GM19351 (cell line): ENCODE measurements at regions not wholly inside any gene's neighbourhood (a gene's known extent, or its start where the extent isn't known, plus 50 kb on each side); places are given as distances from the start of the nearest gene placed in this dataset.

ENCODE experiments used
- ATAC-seq: cut with Tn5 transposase; IDR thresholded peaks from one replicate; pipeline ENCODE4 v1.9.1; 2021; ENCODE audit warnings: mild to moderate bottlenecking, moderate library complexity; ENCODE audit not compliant: unreplicated experiment

GRCh38 chr4:104942990-104943743, 203.5 kb upstream of the TET2 start:
- ATAC-seq, result peak; percentile 59

GRCh38 chr4:104944596-104944995, 202.1 kb upstream of the TET2 start:
- no peak for ATAC-seq

GRCh38 chr4:104964410-104965175, 182.1 kb upstream of the TET2 start:
- peak; percentile 34 for ATAC-seq

- ATAC-seq, result peak; percentile 94
Observed at GRCh38 chr4:104966349-104967033, 180.2 kb upstream of the TET2 start.

- ATAC-seq, result peak; percentile 28
Observed at GRCh38 chr4:104967034-104967401, 179.7 kb upstream of the TET2 start.

- ATAC-seq, result no peak
Observed at GRCh38 chr4:104969394-104970082, 177.1 kb upstream of the TET2 start.

GRCh38 chr4:104971462-104971861, 175.2 kb upstream of the TET2 start:
- ATAC-seq, result no peak

- peak; percentile 59 for ATAC-seq
Observed at GRCh38 chr4:104973708-104974107, 173.0 kb upstream of the TET2 start.

GRCh38 chr4:104975617-104976016, 171.1 kb upstream of the TET2 start:
- no peak for ATAC-seq

GRCh38 chr4:104976262-104976661, 170.4 kb upstream of the TET2 start:
- ATAC-seq, result no peak

- no peak for ATAC-seq
Observed at GRCh38 chr4:104979083-104979760, 167.5 kb upstream of the TET2 start.

- no peak for ATAC-seq
Observed at GRCh38 chr4:104983615-104984179, 163.0 kb upstream of the TET2 start.

GRCh38 chr4:104986306-104986705, 160.4 kb upstream of the TET2 start:
- no peak for ATAC-seq

GRCh38 chr4:104989371-104989770, 157.3 kb upstream of the TET2 start:
- ATAC-seq, result no peak

GRCh38 chr4:105002278-105002677, 144.4 kb upstream of the TET2 start:
- ATAC-seq, result no peak

- ATAC-seq, result no peak
Observed at GRCh38 chr4:105014234-105014633, 132.4 kb upstream of the TET2 start.

GRCh38 chr4:105014635-105015034, 132.0 kb upstream of the TET2 start:
- no peak for ATAC-seq

- ATAC-seq, result no peak
Observed at GRCh38 chr4:105015750-105016149, 130.9 kb upstream of the TET2 start.

- no peak for ATAC-seq
Observed at GRCh38 chr4:105022811-105023667, 123.6 kb upstream of the TET2 start.
